Right lobe of liver (tissue), 4 donors: ENCODE measurements at regions not wholly inside any gene's neighbourhood (a gene's known extent, or its start where the extent isn't known, plus 50 kb on each side); places are given as distances from the start of the nearest gene placed in this dataset.

Source experiments
- POLR2A ChIP-seq: fragments of 450-650 bp; IDR thresholded peaks from one replicate; pipeline ENCODE4 v1.6.1; 2017; ENCODE audit warnings: antibody characterized with exemption, mild to moderate bottlenecking
- TF ChIP-seq, protein P1 (sequence below), 4 donors: fragments of 200-600 bp in 3 of 4; fragments of 450-650 bp in 1 of 4; IDR thresholded peaks; one replicate each; pipeline versions ENCODE4 v1.5.1 to v1.8.0; 2016 to 2022; ENCODE audit warnings: antibody characterized with exemption in 4 of 4, mild to moderate bottlenecking in 2 of 4
- donor health status: DM: no; HTN: no; CAD: no.
- donor health status: DM: no; HTN: no; CAD: no.
- donor health status: DM: no; HTN: yes; CAD: no.

DNA sequence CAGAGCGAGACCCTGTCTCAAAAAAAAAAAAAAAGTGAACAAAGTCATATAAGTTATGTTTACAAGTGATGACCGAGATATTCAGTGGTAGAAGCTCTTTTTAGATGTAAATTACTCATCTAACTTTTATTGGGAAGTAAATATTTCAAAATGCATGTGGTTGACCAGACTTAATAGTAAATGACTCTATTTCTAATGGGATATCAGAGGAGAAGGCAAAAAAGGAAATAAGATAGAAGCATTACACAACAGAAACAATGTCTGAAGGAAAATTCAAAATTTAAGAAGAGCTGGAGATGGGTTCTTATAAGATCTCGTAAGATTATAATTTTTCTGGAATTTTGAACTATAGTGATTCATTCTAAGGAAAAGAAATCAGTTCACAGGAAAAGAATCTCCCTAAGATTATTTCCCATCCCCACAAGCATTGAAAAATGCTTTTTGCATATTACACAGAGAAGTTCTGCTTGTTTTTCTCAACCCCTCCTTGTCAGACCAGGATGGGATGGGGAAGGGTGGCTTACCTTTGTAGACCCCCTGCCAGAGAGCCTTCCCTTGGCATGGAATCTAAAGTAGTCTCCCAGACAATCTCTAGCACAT lies 63.1 kb upstream of the STK38L start:
- TF ChIP-seq, protein P1, sequence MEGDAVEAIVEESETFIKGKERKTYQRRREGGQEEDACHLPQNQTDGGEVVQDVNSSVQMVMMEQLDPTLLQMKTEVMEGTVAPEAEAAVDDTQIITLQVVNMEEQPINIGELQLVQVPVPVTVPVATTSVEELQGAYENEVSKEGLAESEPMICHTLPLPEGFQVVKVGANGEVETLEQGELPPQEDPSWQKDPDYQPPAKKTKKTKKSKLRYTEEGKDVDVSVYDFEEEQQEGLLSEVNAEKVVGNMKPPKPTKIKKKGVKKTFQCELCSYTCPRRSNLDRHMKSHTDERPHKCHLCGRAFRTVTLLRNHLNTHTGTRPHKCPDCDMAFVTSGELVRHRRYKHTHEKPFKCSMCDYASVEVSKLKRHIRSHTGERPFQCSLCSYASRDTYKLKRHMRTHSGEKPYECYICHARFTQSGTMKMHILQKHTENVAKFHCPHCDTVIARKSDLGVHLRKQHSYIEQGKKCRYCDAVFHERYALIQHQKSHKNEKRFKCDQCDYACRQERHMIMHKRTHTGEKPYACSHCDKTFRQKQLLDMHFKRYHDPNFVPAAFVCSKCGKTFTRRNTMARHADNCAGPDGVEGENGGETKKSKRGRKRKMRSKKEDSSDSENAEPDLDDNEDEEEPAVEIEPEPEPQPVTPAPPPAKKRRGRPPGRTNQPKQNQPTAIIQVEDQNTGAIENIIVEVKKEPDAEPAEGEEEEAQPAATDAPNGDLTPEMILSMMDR (IDR thresholded peaks at IDR 0.05) = no peak
- no peak for TF ChIP-seq POLR2A
